Keratinocyte (primary cell): ENCODE measurements at regions not wholly inside any gene's neighbourhood (a gene's known extent, or its start where the extent isn't known, plus 50 kb on each side); places are given as distances from the start of the nearest gene placed in this dataset.

Source experiments
- DNase-seq: peaks from one replicate; pipeline ENCODE4 v3.0.0-alpha.2; 2011; ENCODE audit warnings: low read depth, missing footprints, low spot score
- FAIRE-seq: peaks from 2 replicates; lab custom pipeline; 2011; peaks lifted over from hg19 to GRCh38; lab: Jason Lieb, UNC
- H2AFZ ChIP-seq: 2 replicates; pipeline ENCODE4 v1.6.0; 2012; ENCODE audit warnings: low read length, control low read depth, inconsistent platforms; ENCODE audit not compliant: control insufficient read depth
- H3K27ac ChIP-seq: 2 replicates; pipeline ENCODE4 v1.5.1; 2011; ENCODE audit warnings: low read length; ENCODE audit not compliant: control insufficient read depth, insufficient read depth
- H3K27me3 ChIP-seq: 3 replicates; pipeline ENCODE4 v1.6.0; 2011; ENCODE audit warnings: low read length; ENCODE audit not compliant: control insufficient read depth, insufficient read depth; ENCODE audit errors: extremely low read depth
- H3K36me3 ChIP-seq, 2 experiments: 2 replicates in 1 of 2; 3 replicates in 1 of 2; pipeline ENCODE4 v1.5.1; 2011; ENCODE audit warnings: low read length in 2 of 2, mild to moderate bottlenecking in 1 of 2; ENCODE audit not compliant: control insufficient read depth in 2 of 2, insufficient read depth in 2 of 2; ENCODE audit errors: extremely low read depth in 1 of 2
- H3K4me1 ChIP-seq: 3 replicates; pipeline ENCODE4 v1.5.1; 2011; ENCODE audit warnings: low read length; ENCODE audit not compliant: control insufficient read depth, insufficient read depth; ENCODE audit errors: extremely low read depth
- H3K4me2 ChIP-seq: 3 replicates; pipeline ENCODE4 v1.6.0; 2011; ENCODE audit warnings: low read depth, low read length; ENCODE audit not compliant: control insufficient read depth, insufficient read depth; ENCODE audit errors: extremely low read depth
- H3K4me3 ChIP-seq, 3 experiments: fragments of 200-600 bp in 1 of 3; sonication (generic) in 1 of 3; 2 replicates in 2 of 3; 3 replicates in 1 of 3; pipeline ENCODE4 v1.5.1; 2011 to 2016; ENCODE audit warnings: low read length in 3 of 3, mild to moderate bottlenecking in 3 of 3, control low read depth in 2 of 3, inconsistent platforms in 1 of 3, low read depth in 1 of 3, mixed read lengths in 1 of 3, mixed run types in 1 of 3, moderate library complexity in 1 of 3; ENCODE audit not compliant: control insufficient read depth in 2 of 3, insufficient read depth in 2 of 3; ENCODE audit errors: extremely low read depth in 1 of 3
- H3K79me2 ChIP-seq: 2 replicates; pipeline ENCODE4 v1.6.0; 2012; ENCODE audit warnings: low read length; ENCODE audit not compliant: control insufficient read depth, insufficient read depth
- H3K9ac ChIP-seq: 3 replicates; pipeline ENCODE4 v1.6.0; 2011; ENCODE audit warnings: low read length; ENCODE audit not compliant: control insufficient read depth, insufficient read depth; ENCODE audit errors: extremely low read depth
- H3K9me1 ChIP-seq: 3 replicates; pipeline ENCODE4 v1.6.0; 2011; ENCODE audit warnings: low read length; ENCODE audit not compliant: control insufficient read depth, insufficient read depth; ENCODE audit errors: extremely low read depth
- H3K9me3 ChIP-seq: 2 replicates; pipeline ENCODE4 v1.5.1; 2012; ENCODE audit warnings: low read depth, low read length; ENCODE audit not compliant: control insufficient read depth
- H4K20me1 ChIP-seq: 3 replicates; pipeline ENCODE4 v1.6.0; 2011; ENCODE audit warnings: low read length; ENCODE audit not compliant: control insufficient read depth, insufficient read depth; ENCODE audit errors: extremely low read depth
- CTCF ChIP-seq, 3 experiments: IDR thresholded peaks in 1 of 3; conservative IDR thresholded peaks in 1 of 3; optimal IDR thresholded peaks in 1 of 3; 2 replicates in 2 of 3; 3 replicates in 1 of 3; pipeline versions ENCODE3 to v1.5.1; 2011; ENCODE audit warnings: low read length in 3 of 3, mild to moderate bottlenecking in 3 of 3, moderate library complexity in 2 of 3, control low read depth in 1 of 3, inconsistent platforms in 1 of 3; ENCODE audit not compliant: insufficient read depth in 2 of 3; ENCODE audit errors: extremely low read depth in 1 of 3
- EZH2 ChIP-seq: IDR thresholded peaks from one replicate; pipeline ENCODE4 v1.6.1; 2012; ENCODE audit warnings: inconsistent platforms, mild to moderate bottlenecking, low read length, moderate library complexity
- dilution Hi-C: fragments of 300-500 bp; cut with MboI; formaldehyde crosslinking; loops from one replicate; pipeline ENCODE4 v1.7.0; 2020; ENCODE audit warnings: low sequenced_read_pairs; ENCODE audit not compliant: extremely low pct_ligation_motif_present

DNA sequence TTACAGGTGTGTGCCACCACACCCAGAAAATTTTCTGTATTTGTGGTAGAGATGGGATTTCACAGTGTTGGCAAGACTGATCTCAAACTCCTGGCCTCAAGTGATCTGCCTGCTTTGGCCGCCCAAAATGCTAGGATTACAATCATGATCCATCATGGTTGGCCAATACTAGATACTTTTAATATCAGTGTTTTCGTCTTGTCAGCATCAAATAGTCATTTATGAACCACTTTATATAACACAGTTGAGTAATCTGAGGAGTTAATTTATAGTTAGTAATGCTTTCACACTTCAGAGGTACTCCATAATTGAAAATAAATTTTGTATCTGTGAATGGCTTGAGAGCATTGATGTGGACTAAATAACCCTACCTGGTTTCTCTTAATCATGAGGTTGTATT lies 178.6 kb downstream of the TRAM1L1 start:
- no peaks in the 10 kb centered on the region for H3K79me2 ChIP-seq
- no peak overlapping the region for H3K27ac ChIP-seq
- no peak overlapping the region for H3K4me2 ChIP-seq
- no peak for DNase-seq
- H3K27me3 ChIP-seq, result no peaks in the 10 kb centered on the region
- H3K9ac ChIP-seq, result no peak overlapping the region
- H3K4me1 ChIP-seq, result no peaks in the 10 kb centered on the region
- dilution Hi-C loops, result no loop called here
- H3K9me3 ChIP-seq, result no peaks in the 10 kb centered on the region
- no peak overlapping the region for H3K4me3 ChIP-seq
- FAIRE-seq, result no peak
- H2AFZ ChIP-seq, result no peak overlapping the region
- no peaks in the 10 kb centered on the region for H3K9me1 ChIP-seq
- H3K36me3 ChIP-seq, result no peaks in the 10 kb centered on the region
- TF ChIP-seq CTCF (optimal IDR thresholded peaks at IDR 0.05 in 1 of 3, IDR thresholded peaks at IDR 0.05 in 1 of 3, conservative IDR thresholded peaks at IDR 0.05 in 1 of 3; ENCODE audit: extremely low read depth in 1 of 3, insufficient read depth in 2 of 3, low read length in 3 of 3) (no peak), EZH2 (no peak)
- no peaks in the 10 kb centered on the region for H4K20me1 ChIP-seq

- no peaks in the 10 kb centered on the region for H4K20me1 ChIP-seq
- no peaks in the 10 kb centered on the region for H3K4me1 ChIP-seq
- no peak overlapping the region for H2AFZ ChIP-seq
- H3K9me3 ChIP-seq, result no peaks in the 10 kb centered on the region
- no peak overlapping the region for H3K9ac ChIP-seq
- H3K27me3 ChIP-seq, result no peaks in the 10 kb centered on the region
- H3K79me2 ChIP-seq, result no peaks in the 10 kb centered on the region
- H3K27ac ChIP-seq, result no peak overlapping the region
- no peak overlapping the region for H3K4me2 ChIP-seq
- H3K9me1 ChIP-seq, result no peaks in the 10 kb centered on the region
- H3K4me3 ChIP-seq, result no peak overlapping the region
- no peaks in the 10 kb centered on the region for H3K36me3 ChIP-seq
- TF ChIP-seq EZH2, result no peak
- no peak for TF ChIP-seq CTCF (optimal IDR thresholded peaks at IDR 0.05 in 1 of 3, IDR thresholded peaks at IDR 0.05 in 1 of 3, conservative IDR thresholded peaks at IDR 0.05 in 1 of 3; ENCODE audit: extremely low read depth in 1 of 3, insufficient read depth in 2 of 3, low read length in 3 of 3)
- FAIRE-seq (no peak), DNase-seq (no peak)
- dilution Hi-C loops, result no loop called here
Measured at GRCh38 chr4:116899561-116899960, 185.8 kb downstream of the TRAM1L1 start.
